ENCODE measurements at regions not wholly inside any gene's neighbourhood (a gene's known extent, or its start where the extent isn't known, plus 50 kb on each side); places are given as distances from the start of the nearest gene placed in this dataset.

DNA sequence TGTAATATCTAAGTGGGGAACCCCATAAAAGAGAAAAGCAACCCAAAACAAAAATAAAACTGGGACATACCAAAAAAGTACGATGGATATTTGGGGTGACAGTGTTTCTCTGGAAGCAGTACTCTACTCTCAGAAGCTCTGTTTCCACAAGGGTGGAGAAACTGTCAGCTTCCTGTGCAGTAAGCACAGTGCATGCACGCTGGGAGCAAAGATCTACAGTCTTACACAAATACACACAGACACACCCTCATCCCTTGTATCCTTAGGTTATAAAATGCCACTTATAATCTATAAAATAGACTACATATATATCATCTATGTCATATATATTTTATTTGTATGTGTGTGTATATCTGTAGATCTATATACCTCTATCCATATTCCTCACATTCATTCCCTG lies 225.8 kb upstream of the SOX5 start:
- no peak for ATAC-seq (ENCODE audit: low read depth)
- H3K27ac Mint-ChIP-seq = no peak overlapping the region
- H3K4me1 Mint-ChIP-seq = no peaks in the 10 kb centered on the region
- no peaks in the 10 kb centered on the region for H3K9me3 Mint-ChIP-seq
- DNase-seq = no peak
- no peaks in the 10 kb centered on the region for H3K36me3 Mint-ChIP-seq
- H3K4me3 Mint-ChIP-seq = no peak overlapping the region
- POLR2A ChIA-PET = no interaction called here
- H3K27me3 Mint-ChIP-seq = no peaks in the 10 kb centered on the region

- DNase-seq (no peak), ATAC-seq (ENCODE audit: low read depth) (no peak)
- H3K36me3 Mint-ChIP-seq = no peaks in the 10 kb centered on the region
- no peak overlapping the region for H3K27ac Mint-ChIP-seq
- H3K4me3 Mint-ChIP-seq = no peak overlapping the region
- H3K9me3 Mint-ChIP-seq = peaks cover 1% of the 10 kb centered on the region
- H3K27me3 Mint-ChIP-seq = no peaks in the 10 kb centered on the region
- H3K4me1 Mint-ChIP-seq = no peaks in the 10 kb centered on the region
- POLR2A ChIA-PET = no interaction called here
These were observed 223.6 kb upstream of the SOX5 start for GRCh38 chr12:24173067-24173466.

GRCh38 chr12:24172773-24173066 lies 223.2 kb upstream of the SOX5 start:
- no peak for DNase-seq
- Mint-ChIP-seq H3K27me3 (no peaks in the 10 kb centered on the region), H3K27ac (no peak overlapping the region), H3K4me3 (no peak overlapping the region), H3K4me1 (no peaks in the 10 kb centered on the region), H3K9me3 (peaks cover 1% of the 10 kb centered on the region), H3K36me3 (no peaks in the 10 kb centered on the region)
- no peak for ATAC-seq (ENCODE audit: low read depth)
- POLR2A ChIA-PET = no interaction called here

DNA sequence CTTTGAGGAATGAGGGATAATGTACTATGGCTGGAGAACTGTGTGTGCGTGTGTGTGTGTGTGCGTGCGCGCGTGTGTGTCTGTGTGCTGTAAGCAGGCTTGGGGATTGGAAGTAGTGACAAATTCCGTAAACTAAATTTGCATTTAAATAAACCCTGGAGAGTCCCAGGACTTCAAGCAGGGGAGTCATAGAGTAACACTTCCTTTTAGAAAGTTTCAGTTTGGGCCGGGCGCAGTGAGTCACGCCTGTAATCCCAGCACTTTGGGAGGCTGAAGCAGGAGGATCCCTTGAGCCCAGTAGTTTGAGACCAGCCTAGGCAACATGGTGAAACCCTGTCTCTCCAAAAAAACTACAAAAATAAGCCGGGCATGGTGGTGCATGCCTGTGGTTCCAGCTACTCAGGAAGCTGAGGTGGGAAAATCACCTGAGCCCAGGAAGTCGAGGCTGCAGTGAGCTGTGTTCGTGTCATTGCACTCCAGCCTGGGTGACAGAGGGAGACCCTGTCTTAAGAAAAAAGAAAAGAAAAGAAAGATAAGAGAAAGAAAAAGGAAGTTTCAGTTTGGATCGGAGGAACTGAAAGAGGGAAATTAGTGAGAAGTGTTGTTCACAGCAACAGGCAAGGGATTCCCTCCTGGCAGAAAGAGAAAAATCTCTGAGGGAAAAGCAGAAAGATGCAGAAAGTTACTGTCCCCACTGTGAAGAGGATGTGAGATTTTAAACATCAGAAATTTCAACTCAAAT lies 222.7 kb upstream of the SOX5 start:
- Mint-ChIP-seq H3K36me3 (no peaks in the 10 kb centered on the region), H3K27me3 (no peaks in the 10 kb centered on the region), H3K4me1 (no peaks in the 10 kb centered on the region), H3K9me3 (peaks cover 1% of the 10 kb centered on the region), H3K27ac (no peak overlapping the region), H3K4me3 (no peak overlapping the region)
- POLR2A ChIA-PET = no interaction called here
- no peak for DNase-seq
- ATAC-seq (ENCODE audit: low read depth) = no peak

DNA sequence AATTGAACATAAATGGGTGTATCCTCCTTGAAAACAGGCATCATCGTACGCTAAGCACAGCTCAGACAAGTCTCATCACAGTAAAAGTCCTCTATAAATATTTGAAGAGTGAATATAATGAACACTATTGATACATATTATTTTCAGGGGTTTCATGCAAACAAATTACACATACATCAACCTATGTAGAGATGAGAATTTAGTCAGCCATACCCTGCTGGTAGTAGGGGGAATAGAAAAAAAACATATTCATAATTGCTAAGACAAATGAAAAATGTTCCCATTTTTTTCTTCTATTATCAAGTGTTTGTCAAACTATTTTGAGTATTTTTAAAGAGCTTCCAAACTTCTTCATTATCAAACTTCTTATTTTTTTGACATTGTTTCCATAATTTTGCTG lies 205.6 kb upstream of the SOX5 start:
- no peaks in the 10 kb centered on the region for H3K4me1 Mint-ChIP-seq
- H3K27me3 Mint-ChIP-seq = no peaks in the 10 kb centered on the region
- no peak for DNase-seq
- H3K4me3 Mint-ChIP-seq = no peak overlapping the region
- H3K27ac Mint-ChIP-seq = no peak overlapping the region
- POLR2A ChIA-PET = no interaction called here
- ATAC-seq (ENCODE audit: low read depth) = no peak
- no peaks in the 10 kb centered on the region for H3K9me3 Mint-ChIP-seq
- no peaks in the 10 kb centered on the region for H3K36me3 Mint-ChIP-seq

DNA sequence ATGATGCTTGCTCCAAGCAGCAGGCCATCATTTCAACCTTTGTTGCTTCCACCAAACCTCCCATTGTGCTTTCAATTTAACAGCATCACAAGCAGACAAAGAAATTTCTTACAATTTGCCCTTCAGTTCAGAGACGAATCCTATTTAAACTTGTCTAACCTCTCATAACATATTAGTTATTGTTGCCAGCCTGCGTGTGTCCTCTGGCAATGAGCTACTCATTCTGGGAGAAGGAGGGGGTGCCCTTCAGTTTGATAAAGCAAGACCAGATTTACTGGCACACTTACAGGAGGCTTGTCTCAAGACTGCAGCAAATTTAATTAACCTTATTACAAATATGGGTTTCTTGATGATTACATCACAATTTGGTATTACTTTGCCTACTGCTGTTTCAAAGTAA lies 203.6 kb upstream of the SOX5 start:
- no peak overlapping the region for H3K27ac Mint-ChIP-seq
- DNase-seq (no peak), ATAC-seq (ENCODE audit: low read depth) (no peak)
- POLR2A ChIA-PET = no interaction called here
- H3K9me3 Mint-ChIP-seq = no peaks in the 10 kb centered on the region
- H3K27me3 Mint-ChIP-seq = no peaks in the 10 kb centered on the region
- H3K4me3 Mint-ChIP-seq = no peak overlapping the region
- no peaks in the 10 kb centered on the region for H3K4me1 Mint-ChIP-seq
- no peaks in the 10 kb centered on the region for H3K36me3 Mint-ChIP-seq

- H3K36me3 Mint-ChIP-seq = no peaks in the 10 kb centered on the region
- POLR2A ChIA-PET = no interaction called here
- ATAC-seq (ENCODE audit: low read depth) (no peak), DNase-seq (no peak)
- no peaks in the 10 kb centered on the region for H3K4me1 Mint-ChIP-seq
- no peaks in the 10 kb centered on the region for H3K9me3 Mint-ChIP-seq
- no peak overlapping the region for H3K4me3 Mint-ChIP-seq
- no peaks in the 10 kb centered on the region for H3K27me3 Mint-ChIP-seq
- no peak overlapping the region for H3K27ac Mint-ChIP-seq
These were observed 202.8 kb upstream of the SOX5 start for GRCh38 chr12:24152270-24152669.

DNA sequence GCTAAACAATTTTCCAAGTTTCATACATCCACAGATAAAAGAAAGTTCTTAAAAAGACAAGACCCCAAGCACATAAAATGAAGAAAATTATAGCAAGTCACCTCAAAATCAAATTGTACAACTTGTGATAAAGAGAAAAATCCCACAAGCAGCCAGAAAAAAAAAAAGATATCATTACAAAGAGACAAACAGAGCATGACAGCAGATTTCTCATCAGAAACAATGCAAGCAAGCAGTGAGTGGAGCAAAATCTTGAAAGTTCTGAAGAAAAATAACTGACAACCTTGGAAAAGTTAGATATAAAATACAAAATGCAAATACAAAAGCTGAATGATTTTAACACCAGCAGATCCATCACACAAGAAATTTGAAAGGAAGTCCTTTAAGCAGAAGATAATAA lies 194.5 kb upstream of the SOX5 start:
- no peak overlapping the region for H3K27ac Mint-ChIP-seq
- no peaks in the 10 kb centered on the region for H3K27me3 Mint-ChIP-seq
- POLR2A ChIA-PET = no interaction called here
- DNase-seq = no peak
- ATAC-seq (ENCODE audit: low read depth) = no peak
- no peaks in the 10 kb centered on the region for H3K9me3 Mint-ChIP-seq
- H3K4me3 Mint-ChIP-seq = no peak overlapping the region
- H3K4me1 Mint-ChIP-seq = no peaks in the 10 kb centered on the region
- no peaks in the 10 kb centered on the region for H3K36me3 Mint-ChIP-seq

DNA sequence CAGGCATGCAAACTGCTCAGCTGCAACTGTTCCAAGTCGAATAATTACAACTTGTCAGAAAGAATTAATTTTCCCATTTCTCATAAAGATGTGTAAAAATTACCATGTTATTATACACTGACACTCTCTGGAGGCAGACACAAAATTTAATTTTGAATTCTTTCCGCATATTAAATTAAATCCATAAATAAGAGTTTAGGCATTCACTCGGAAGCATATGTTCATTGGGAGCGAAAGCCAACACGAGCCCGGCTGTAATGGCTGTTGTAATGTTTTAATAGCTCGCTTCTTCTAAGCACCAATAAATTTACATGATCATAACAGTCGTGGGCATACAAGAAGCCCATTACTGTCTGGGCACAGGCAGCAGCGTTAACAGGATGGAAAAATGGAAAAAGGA lies 189.6 kb upstream of the SOX5 start:
- Mint-ChIP-seq H3K27me3 (no peaks in the 10 kb centered on the region), H3K27ac (no peak overlapping the region), H3K4me1 (no peaks in the 10 kb centered on the region), H3K36me3 (no peaks in the 10 kb centered on the region), H3K9me3 (no peaks in the 10 kb centered on the region), H3K4me3 (no peak overlapping the region)
- POLR2A ChIA-PET = no interaction called here
- DNase-seq = no peak
- no peak for ATAC-seq (ENCODE audit: low read depth)

- ATAC-seq (ENCODE audit: low read depth) (no peak), DNase-seq (no peak)
- no peaks in the 10 kb centered on the region for H3K36me3 Mint-ChIP-seq
- H3K27ac Mint-ChIP-seq = no peak overlapping the region
- no peaks in the 10 kb centered on the region for H3K27me3 Mint-ChIP-seq
- H3K4me1 Mint-ChIP-seq = no peaks in the 10 kb centered on the region
- no peak overlapping the region for H3K4me3 Mint-ChIP-seq
- no peaks in the 10 kb centered on the region for H3K9me3 Mint-ChIP-seq
- POLR2A ChIA-PET = no interaction called here
These were observed 188.6 kb upstream of the SOX5 start for GRCh38 chr12:24138041-24138440.

DNA sequence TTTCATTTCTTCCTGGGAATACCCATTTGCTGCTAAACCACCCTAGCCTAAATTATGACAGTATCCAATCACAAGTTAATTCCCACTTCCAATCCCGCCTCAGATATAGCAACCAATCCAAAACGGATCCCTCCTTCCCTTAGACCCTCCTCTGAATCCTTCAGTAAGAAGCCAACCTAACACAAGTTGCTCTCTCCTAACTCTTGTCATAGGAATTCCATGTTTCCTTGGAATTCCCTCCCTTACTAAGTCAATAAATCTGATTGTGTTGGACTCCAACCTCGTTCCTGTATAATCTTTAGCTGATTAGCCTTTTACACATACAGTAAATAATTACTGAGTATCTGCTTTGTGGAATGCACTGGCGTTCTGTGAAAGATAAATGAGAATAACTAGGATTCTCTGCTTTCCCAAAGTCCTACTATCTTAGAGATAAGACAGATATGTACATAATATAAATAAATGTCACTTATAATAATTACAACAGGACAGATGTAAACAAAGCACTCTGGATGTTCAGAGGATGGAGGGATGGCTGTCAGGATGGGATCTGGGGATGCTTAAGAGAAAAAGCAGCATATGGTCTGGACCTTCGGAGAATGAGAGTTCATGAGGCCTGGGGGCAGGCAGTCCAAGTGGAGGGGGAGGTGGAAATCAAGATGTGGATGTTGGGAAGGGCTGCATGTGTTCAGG lies 185.8 kb upstream of the SOX5 start:
- Mint-ChIP-seq H3K4me1 (no peaks in the 10 kb centered on the region), H3K27me3 (no peaks in the 10 kb centered on the region), H3K36me3 (no peaks in the 10 kb centered on the region), H3K27ac (no peak overlapping the region), H3K4me3 (no peak overlapping the region), H3K9me3 (no peaks in the 10 kb centered on the region)
- DNase-seq (no peak), ATAC-seq (ENCODE audit: low read depth) (no peak)
- POLR2A ChIA-PET = no interaction called here

GRCh38 chr12:24134092-24134491 lies 184.6 kb upstream of the SOX5 start:
- H3K36me3 Mint-ChIP-seq = no peaks in the 10 kb centered on the region
- DNase-seq (no peak), ATAC-seq (ENCODE audit: low read depth) (no peak)
- no peaks in the 10 kb centered on the region for H3K27me3 Mint-ChIP-seq
- H3K9me3 Mint-ChIP-seq = no peaks in the 10 kb centered on the region
- POLR2A ChIA-PET = no interaction called here
- no peaks in the 10 kb centered on the region for H3K4me1 Mint-ChIP-seq
- no peak overlapping the region for H3K4me3 Mint-ChIP-seq
- no peak overlapping the region for H3K27ac Mint-ChIP-seq

DNA sequence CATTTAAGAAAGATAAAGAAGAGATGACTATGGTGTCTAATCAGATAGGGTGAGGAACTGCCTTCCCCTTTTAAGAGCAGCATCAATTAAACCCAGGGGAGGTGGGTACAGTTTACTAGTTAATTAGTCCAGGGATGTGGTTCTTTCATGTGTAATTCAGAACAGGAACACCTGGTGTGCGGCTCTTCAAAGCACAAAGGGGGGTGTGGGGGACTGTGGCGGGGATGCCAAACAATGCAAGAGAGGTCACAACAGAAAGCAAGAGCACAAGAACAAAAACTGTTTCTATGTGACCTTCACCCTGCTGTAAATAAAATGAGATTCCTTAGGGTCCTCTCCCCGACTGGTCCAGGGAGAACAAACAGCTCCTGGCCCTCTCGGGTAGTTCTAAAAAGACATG lies 183.9 kb upstream of the SOX5 start:
- H3K9me3 Mint-ChIP-seq = no peaks in the 10 kb centered on the region
- H3K27me3 Mint-ChIP-seq = no peaks in the 10 kb centered on the region
- H3K36me3 Mint-ChIP-seq = no peaks in the 10 kb centered on the region
- no peak overlapping the region for H3K27ac Mint-ChIP-seq
- no peak overlapping the region for H3K4me3 Mint-ChIP-seq
- ATAC-seq (ENCODE audit: low read depth) (no peak), DNase-seq (no peak)
- POLR2A ChIA-PET = no interaction called here
- H3K4me1 Mint-ChIP-seq = no peaks in the 10 kb centered on the region

- Mint-ChIP-seq H3K27ac (no peak overlapping the region), H3K36me3 (no peaks in the 10 kb centered on the region), H3K9me3 (peaks cover 1% of the 10 kb centered on the region), H3K27me3 (no peaks in the 10 kb centered on the region), H3K4me3 (no peak overlapping the region), H3K4me1 (no peaks in the 10 kb centered on the region)
- ATAC-seq (ENCODE audit: low read depth) (no peak), DNase-seq (no peak)
- POLR2A ChIA-PET = no interaction called here
These were observed 178.7 kb upstream of the SOX5 start for GRCh38 chr12:24127919-24128721.
